ENCODE measurements at regions not wholly inside any gene's neighbourhood (a gene's known extent, or its start where the extent isn't known, plus 50 kb on each side); places are given as distances from the start of the nearest gene placed in this dataset.

- TF ChIP-seq HDGF (IDR thresholded peaks at IDR 0.05; ENCODE audit: borderline replicate concordance): no peak
- TF ChIP-seq TARDBP (IDR thresholded peaks at IDR 0.05): no peak
- TF ChIP-seq FOXM1 (IDR thresholded peaks at IDR 0.05; ENCODE audit: borderline replicate concordance): no peak
Measured at GRCh38 chr6:129959358-129959930, 58.9 kb upstream of the L3MBTL3 start.
